BLaER1 (cell line): ENCODE measurements at regions not wholly inside any gene's neighbourhood (a gene's known extent, or its start where the extent isn't known, plus 50 kb on each side); places are given as distances from the start of the nearest gene placed in this dataset.
"Not testable (repeated sequence)": the region's sequence is repeated elsewhere in the genome, so short reads cannot be mapped to it uniquely, and the experiment has no call there.

Experiments
- H3K27ac ChIP-seq: shearing (Covaris generic); formaldehyde crosslinking; 2 replicates; pipeline ENCODE4 v1.8.1; 2022
- H3K27me3 ChIP-seq: shearing (Covaris generic); formaldehyde crosslinking; 2 replicates; pipeline ENCODE4 v1.8.1; 2022
- H3K36me3 ChIP-seq: shearing (Covaris generic); formaldehyde crosslinking; 2 replicates; pipeline ENCODE4 v1.8.1; 2022
- H3K4me1 ChIP-seq: shearing (Covaris generic); formaldehyde crosslinking; 2 replicates; pipeline ENCODE4 v1.8.1; 2022
- H3K4me2 ChIP-seq: shearing (Covaris generic); formaldehyde crosslinking; 2 replicates; pipeline ENCODE4 v1.8.1; 2022
- H3K4me3 ChIP-seq: shearing (Covaris generic); formaldehyde crosslinking; 2 replicates; pipeline ENCODE4 v1.8.1; 2022
- H3K9ac ChIP-seq: shearing (Covaris generic); formaldehyde crosslinking; 2 replicates; pipeline ENCODE4 v1.8.1; 2022
- H3K9me3 ChIP-seq: shearing (Covaris generic); formaldehyde crosslinking; 2 replicates; pipeline ENCODE4 v1.8.1; 2022
- H4K20me1 ChIP-seq: shearing (Covaris generic); formaldehyde crosslinking; 2 replicates; pipeline ENCODE4 v1.8.1; 2022
- Cebpa-rat ChIP-seq: shearing (Covaris generic); IDR thresholded peaks from 2 replicates; pipeline ENCODE4 v1.8.1; 2022

DNA sequence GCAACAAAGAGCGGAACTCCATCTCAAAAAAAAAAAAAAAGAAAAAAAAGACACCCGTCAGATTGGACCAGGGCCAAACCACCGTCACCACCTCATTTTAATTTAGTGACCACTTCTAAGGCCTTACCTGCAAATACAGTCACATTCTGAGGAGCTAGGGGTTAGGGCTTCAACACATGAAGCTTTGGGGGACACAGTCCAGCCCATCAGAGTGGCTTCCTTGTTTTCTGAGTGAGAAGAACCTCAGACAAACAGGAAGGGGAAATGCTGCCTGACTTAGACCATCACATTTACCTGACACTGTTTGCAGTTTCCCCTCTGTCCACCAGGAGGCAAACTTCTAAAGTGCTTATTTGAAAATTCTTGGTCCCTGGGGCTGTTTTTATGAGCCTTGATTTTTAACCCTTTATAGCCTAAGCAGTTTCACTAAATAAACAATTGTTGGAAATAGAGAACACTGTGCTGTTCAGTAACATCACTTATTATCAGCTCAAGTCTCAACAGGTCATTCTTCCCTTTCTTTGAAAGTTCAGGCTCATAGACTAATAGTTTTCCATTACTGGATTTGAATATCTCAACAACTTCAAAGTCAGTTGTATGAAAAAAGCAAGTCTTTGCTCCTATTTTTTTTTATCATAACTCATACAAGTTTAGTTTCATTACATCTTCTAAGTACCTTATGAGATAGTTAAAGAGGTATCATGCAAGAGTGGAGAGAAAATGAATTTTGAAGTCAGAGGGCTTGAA lies 74.9 kb upstream of the WASF3 start:
- H3K9ac ChIP-seq, result no peak overlapping the region
- peak overlapping the region; percentile 30; the same call in 1 of the 2 replicates for H3K4me2 ChIP-seq
- no peaks in the 10 kb centered on the region for H3K9me3 ChIP-seq

DNA sequence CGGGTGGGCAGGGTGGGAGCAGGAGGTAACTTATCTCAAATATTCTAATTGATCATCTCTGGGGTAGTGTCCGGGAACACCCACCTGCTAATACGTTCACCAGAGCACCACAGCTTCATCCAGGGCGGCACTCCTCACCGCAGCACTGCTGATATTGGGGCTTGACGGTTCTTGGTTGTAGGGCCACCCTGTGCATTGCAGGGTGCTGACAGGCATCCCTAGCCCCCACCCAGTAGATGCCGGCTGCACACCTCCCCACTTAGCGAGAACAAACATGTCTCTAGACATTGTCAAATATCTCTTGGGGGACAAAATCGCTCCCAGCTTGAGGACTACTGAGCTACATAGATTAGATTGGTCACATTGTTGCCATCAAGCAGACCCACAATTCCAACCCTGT lies 73.9 kb upstream of the WASF3 start:
- TF ChIP-seq Cebpa-rat, result no peak
- no peak overlapping the region for H3K4me3 ChIP-seq
- no peaks in the 10 kb centered on the region for H3K36me3 ChIP-seq
- H3K9me3 ChIP-seq, result no peaks in the 10 kb centered on the region
- peaks cover 26% of the 10 kb centered on the region for H3K4me1 ChIP-seq
- H3K27me3 ChIP-seq, result no peaks in the 10 kb centered on the region
- no peak overlapping the region for H3K4me2 ChIP-seq
- no peak overlapping the region for H3K27ac ChIP-seq
- H4K20me1 ChIP-seq, result no peaks in the 10 kb centered on the region
- H3K9ac ChIP-seq, result no peak overlapping the region

More for the DNA sequence above, 74.9 kb upstream of the WASF3 start:
- no peak for TF ChIP-seq Cebpa-rat
- H3K36me3 ChIP-seq, result no peaks in the 10 kb centered on the region
- peak overlapping the region; percentile 30; the same call in 1 of the 2 replicates for H3K27ac ChIP-seq
- no peaks in the 10 kb centered on the region for H4K20me1 ChIP-seq
- no peaks in the 10 kb centered on the region for H3K27me3 ChIP-seq
- peaks cover 24% of the 10 kb centered on the region for H3K4me1 ChIP-seq
- no peak overlapping the region for H3K4me3 ChIP-seq

DNA sequence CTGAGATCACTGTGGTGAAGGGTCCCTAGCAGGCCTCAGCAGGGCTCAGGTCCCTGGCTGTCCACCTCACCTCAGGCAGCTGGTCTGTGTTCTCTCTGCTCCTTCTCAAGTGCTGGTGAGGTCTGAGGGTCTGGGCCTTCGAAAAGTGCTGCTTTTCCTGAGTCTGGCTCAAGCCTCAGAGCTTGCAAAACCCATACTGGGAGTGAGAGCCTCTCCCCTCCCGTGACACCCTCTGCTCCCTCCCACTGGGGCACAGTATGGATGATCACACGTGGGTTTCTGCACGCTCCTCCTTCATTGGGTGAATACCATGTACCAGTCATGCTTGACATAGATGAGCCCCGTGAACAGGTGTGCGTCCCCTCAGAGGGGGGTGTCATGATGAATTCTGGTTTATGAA lies 73.3 kb upstream of the WASF3 start:
- Histone ChIP-seq H3K27ac (no peak overlapping the region), H3K9ac (no peak overlapping the region), H3K27me3 (no peaks in the 10 kb centered on the region), H3K4me3 (no peak overlapping the region), H3K4me2 (no peak overlapping the region), H3K36me3 (no peaks in the 10 kb centered on the region), H3K9me3 (no peaks in the 10 kb centered on the region), H3K4me1 (peaks cover 32% of the 10 kb centered on the region), H4K20me1 (no peaks in the 10 kb centered on the region)
- no peak for TF ChIP-seq Cebpa-rat

DNA sequence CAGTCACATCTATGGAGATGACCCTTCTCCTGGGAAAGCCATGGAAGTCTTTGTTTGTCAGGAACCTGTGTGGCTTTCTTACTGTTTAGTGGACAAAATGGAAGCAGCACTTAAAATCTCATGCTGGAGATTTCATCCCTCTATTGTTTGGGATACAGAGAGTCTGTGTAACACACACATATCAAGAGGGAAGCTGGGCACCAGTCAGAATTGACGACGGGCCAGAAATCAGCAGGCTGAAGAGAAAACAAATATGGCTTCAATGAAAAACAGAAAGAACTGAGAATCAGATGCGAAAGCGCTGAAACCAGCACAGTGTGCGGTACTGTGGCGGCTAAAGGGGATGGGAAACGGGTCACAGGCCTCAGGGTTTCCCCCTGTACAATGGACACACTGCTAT lies 72.2 kb upstream of the WASF3 start:
- H3K4me1 ChIP-seq, result peaks cover 32% of the 10 kb centered on the region
- TF ChIP-seq Cebpa-rat, result no peak
- no peaks in the 10 kb centered on the region for H3K9me3 ChIP-seq
- no peak overlapping the region for H3K9ac ChIP-seq
- H3K4me3 ChIP-seq, result no peak overlapping the region
- no peaks in the 10 kb centered on the region for H3K27me3 ChIP-seq
- no peaks in the 10 kb centered on the region for H4K20me1 ChIP-seq
- H3K4me2 ChIP-seq, result no peak overlapping the region
- no peaks in the 10 kb centered on the region for H3K36me3 ChIP-seq
- no peak overlapping the region for H3K27ac ChIP-seq

DNA sequence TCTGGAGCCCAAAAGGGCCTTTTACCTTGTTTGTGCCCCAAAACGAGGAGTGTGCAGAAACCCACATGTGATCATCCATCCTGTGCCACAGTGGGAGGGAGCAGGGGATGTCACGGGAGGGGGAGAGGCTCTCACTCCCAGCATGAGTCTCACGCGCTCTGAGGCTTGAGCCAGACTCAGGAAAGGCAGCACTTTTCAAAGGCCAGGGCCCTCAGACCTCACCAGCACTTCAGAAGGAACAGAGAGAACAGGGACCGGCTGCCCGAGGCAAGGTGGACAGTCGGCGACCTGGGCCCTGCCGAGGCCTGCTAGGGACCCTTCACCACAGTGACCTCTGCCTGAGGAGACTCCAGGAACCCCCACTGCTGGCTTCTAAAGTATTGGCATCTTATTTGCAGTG lies 71.7 kb upstream of the WASF3 start:
- Histone ChIP-seq H3K4me2 (peak overlapping the region; percentile 59), H3K9ac (no peak overlapping the region), H3K4me1 (peaks cover 32% of the 10 kb centered on the region), H3K27ac (peak overlapping the region; percentile 55; the same call in 1 of the 2 replicates), H4K20me1 (no peaks in the 10 kb centered on the region), H3K36me3 (no peaks in the 10 kb centered on the region), H3K9me3 (no peaks in the 10 kb centered on the region), H3K27me3 (no peaks in the 10 kb centered on the region), H3K4me3 (no peak overlapping the region)
- TF ChIP-seq Cebpa-rat, result no peak

DNA sequence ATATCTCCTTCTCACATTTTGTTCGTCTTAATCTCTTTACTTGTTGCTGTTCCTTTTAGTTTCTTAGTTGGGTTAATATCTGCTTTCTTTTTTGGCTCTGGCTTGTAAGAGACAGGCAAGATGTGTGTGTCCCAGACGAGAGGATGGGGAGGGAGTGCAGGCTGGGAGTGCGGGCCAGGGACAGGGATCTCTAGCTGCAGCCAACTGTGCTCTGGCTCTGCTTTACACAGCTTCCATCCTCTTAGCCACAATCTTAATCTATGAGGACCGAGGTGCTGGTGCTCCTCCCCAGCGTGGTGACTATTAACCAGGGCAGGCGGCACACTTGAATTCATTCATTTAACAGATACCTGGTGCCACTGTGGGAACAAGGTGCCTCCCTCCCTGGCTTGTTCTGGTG lies 70.9 kb upstream of the WASF3 start:
- Histone ChIP-seq H3K9ac (no peak overlapping the region; the same call in 1 of the 2 replicates), H3K9me3 (no peaks in the 10 kb centered on the region), H3K36me3 (no peaks in the 10 kb centered on the region), H4K20me1 (no peaks in the 10 kb centered on the region), H3K27me3 (no peaks in the 10 kb centered on the region), H3K4me2 (peak overlapping the region; percentile 59), H3K4me1 (peaks cover 32% of the 10 kb centered on the region), H3K4me3 (no peak overlapping the region), H3K27ac (0 out of 2 replicates have a peak overlapping the region, but pooled peaks have one; percentile 55)
- TF ChIP-seq Cebpa-rat, result no peak

DNA sequence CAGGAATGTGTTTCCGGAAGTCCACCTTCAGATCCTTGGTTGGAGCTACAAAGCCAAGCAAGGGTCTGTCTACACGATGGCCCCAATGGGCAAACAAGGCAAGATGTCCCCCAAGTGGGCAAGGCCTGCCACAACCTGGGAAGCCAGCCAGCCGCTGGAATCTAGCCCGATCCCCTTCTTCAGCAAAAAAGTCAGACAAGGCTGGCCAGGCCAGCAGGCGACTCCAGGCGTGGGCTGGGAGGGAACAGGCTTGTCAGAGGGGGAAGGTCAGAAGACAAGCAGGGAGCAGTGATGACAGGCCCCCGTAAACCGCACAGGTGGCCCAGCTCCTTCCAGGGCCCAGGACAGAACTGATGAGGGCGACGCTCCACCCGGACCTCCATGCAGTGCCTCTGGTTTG lies 69.7 kb upstream of the WASF3 start:
- H3K9me3 ChIP-seq, result no peaks in the 10 kb centered on the region
- no peaks in the 10 kb centered on the region for H3K27me3 ChIP-seq
- no peaks in the 10 kb centered on the region for H3K36me3 ChIP-seq
- H3K4me2 ChIP-seq, result no peak overlapping the region
- no peaks in the 10 kb centered on the region for H4K20me1 ChIP-seq
- TF ChIP-seq Cebpa-rat, result no peak
- H3K9ac ChIP-seq, result no peak overlapping the region
- peaks cover 28% of the 10 kb centered on the region for H3K4me1 ChIP-seq
- no peak overlapping the region for H3K27ac ChIP-seq
- no peak overlapping the region for H3K4me3 ChIP-seq

DNA sequence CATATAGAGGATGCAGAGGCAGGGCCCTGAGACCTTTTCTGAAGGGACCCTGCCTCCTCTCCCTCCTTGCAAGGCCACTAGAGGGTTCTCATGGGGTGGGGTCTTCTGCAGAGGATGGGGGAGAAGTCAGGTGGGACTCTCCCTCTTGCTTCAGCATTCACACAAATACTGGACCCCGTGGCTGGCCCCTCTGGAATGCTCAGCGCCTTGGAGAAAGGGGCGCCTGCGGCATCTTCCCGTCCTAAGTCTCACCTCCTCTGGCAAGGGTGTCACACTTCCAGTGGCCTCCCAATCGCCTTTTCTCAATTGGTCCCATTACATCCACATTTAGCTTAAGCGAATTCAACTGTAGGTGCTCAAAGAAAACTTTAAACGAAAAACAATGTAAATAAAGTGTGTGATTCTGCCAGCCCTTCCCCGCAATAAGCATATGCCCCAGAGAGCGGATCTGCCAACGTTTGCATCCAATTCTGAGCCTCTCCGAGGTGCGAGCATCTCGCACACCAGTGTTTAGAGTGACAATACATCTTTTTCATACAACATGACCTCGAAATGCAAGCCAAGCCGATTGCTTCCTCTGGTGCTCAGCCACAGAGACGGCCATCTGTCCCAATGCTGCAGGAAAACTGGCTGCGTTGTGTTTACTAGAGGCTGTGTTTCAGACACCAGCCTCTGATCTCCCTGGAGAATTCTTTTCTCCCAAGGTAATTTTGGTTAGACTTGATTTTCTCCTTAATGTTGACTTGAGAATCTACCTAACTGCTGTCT lies 69.1 kb upstream of the WASF3 start:
- H3K27ac ChIP-seq, result no peak overlapping the region
- H3K9me3 ChIP-seq, result no peaks in the 10 kb centered on the region
- H3K9ac ChIP-seq, result no peak overlapping the region
- TF ChIP-seq Cebpa-rat, result no peak
- no peaks in the 10 kb centered on the region for H4K20me1 ChIP-seq
- no peak overlapping the region for H3K4me2 ChIP-seq
- no peak overlapping the region for H3K4me3 ChIP-seq
- peaks cover 28% of the 10 kb centered on the region for H3K4me1 ChIP-seq
- no peaks in the 10 kb centered on the region for H3K36me3 ChIP-seq
- H3K27me3 ChIP-seq, result no peaks in the 10 kb centered on the region

DNA sequence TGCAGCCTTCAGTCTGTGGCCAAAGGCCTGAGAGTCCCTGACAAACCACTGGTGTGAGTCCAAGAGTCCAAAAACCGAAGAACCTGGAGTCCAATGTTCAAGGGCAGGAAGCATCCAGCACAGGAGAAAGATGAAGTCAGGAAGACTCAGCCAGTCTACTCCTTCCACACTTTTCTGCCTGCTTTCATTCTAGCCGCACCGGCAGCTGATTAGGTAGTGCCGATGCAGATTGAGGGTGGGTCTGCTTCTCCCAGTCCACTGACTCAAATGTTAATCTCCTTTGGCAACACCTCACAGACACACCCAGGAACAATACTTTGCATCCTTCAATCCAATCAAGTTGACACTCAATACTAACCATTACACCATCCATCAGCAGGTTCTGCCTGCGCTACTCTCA lies 65.2 kb upstream of the WASF3 start:
- not testable (repeated sequence) for H3K27ac ChIP-seq, H3K4me2 ChIP-seq, H3K4me3 ChIP-seq, H4K20me1 ChIP-seq, H3K9me3 ChIP-seq, H3K27me3 ChIP-seq, H3K9ac ChIP-seq, H3K36me3 ChIP-seq
- H3K4me1 ChIP-seq, result peaks cover 11% of the 10 kb centered on the region

DNA sequence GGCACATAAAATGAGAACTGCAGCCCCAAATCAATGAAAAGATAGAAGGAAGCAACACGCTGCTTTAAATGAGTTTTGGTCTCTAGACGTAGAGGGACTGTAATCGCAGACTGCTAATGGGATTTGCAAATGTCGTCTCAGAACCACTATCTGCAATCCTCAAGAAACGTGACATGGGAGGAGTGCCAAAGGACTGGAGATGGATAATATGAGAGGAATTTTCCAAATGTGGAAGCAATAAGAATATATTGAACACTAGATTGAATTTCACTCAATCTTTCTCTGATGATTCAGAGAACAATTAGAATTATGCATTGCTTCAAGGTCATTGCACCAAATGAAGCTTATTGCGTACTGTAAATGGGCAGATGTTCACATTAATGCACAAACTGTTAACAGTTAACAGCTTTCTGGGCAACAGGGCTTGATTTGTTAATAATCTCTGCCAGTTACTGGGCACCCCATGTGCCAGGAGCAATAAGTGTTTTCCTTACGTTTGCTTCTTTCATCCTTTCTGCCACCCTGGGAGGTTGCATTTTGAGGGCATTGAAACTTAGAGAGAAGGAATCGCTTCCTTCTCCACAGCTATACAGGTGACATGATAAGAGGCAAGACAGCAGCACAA lies 62.8 kb upstream of the WASF3 start:
- H3K9me3 ChIP-seq, result no peaks in the 10 kb centered on the region

More for the DNA sequence above, 62.8 kb upstream of the WASF3 start:
- no peak overlapping the region for H3K4me2 ChIP-seq
- H3K9ac ChIP-seq, result no peak overlapping the region
- no peak for TF ChIP-seq Cebpa-rat
- no peaks in the 10 kb centered on the region for H3K36me3 ChIP-seq
- H4K20me1 ChIP-seq, result no peaks in the 10 kb centered on the region
- no peak overlapping the region for H3K27ac ChIP-seq
- H3K4me1 ChIP-seq, result no peaks in the 10 kb centered on the region
- no peaks in the 10 kb centered on the region for H3K27me3 ChIP-seq
- no peak overlapping the region for H3K4me3 ChIP-seq
